ENCODE measurements at regions not wholly inside any gene's neighbourhood (a gene's known extent, or its start where the extent isn't known, plus 50 kb on each side); places are given as distances from the start of the nearest gene placed in this dataset.

DNA sequence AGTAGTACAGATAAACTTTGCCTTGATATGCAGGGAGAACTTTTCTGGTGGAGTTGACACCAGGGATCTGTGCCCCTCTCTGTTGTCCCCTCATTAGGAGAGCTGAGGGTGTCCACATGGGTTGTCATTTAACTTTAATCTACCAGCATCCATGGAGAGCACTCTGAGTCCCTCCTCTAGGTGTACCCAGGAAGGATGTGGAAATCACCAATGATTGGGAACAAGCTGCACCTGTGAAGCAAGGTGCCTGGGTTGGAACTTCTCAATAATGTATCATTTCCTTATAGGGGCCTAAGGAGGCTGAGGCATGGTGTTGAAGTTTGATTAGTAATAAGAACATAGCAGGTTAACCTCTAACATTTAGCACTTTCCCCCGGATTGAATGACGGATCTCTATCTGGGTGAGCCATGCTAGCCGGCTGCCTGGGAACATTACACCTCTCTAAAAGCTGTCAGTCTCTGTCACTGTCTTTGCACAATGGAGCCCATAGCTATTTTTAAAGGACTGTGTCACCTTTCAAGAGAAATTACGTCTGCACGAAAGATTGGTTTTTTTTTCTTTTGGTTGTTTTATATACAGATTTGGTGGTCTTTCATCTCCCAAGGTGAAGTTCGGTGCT is 239.3 kb downstream of the MAF start:
- TF ChIP-seq, protein P1, sequence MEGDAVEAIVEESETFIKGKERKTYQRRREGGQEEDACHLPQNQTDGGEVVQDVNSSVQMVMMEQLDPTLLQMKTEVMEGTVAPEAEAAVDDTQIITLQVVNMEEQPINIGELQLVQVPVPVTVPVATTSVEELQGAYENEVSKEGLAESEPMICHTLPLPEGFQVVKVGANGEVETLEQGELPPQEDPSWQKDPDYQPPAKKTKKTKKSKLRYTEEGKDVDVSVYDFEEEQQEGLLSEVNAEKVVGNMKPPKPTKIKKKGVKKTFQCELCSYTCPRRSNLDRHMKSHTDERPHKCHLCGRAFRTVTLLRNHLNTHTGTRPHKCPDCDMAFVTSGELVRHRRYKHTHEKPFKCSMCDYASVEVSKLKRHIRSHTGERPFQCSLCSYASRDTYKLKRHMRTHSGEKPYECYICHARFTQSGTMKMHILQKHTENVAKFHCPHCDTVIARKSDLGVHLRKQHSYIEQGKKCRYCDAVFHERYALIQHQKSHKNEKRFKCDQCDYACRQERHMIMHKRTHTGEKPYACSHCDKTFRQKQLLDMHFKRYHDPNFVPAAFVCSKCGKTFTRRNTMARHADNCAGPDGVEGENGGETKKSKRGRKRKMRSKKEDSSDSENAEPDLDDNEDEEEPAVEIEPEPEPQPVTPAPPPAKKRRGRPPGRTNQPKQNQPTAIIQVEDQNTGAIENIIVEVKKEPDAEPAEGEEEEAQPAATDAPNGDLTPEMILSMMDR (IDR thresholded peaks at IDR 0.05; ENCODE audit: poor library complexity) = no peak
- no peak for TF ChIP-seq EZH2 (IDR thresholded peaks at IDR 0.05; ENCODE audit: borderline replicate concordance)
- no peak for TF ChIP-seq EZH2phosphoT487 (IDR thresholded peaks at IDR 0.05; ENCODE audit: low read depth, severe bottlenecking, unreplicated experiment)
